ENCODE measurements at regions not wholly inside any gene's neighbourhood (a gene's known extent, or its start where the extent isn't known, plus 50 kb on each side); places are given as distances from the start of the nearest gene placed in this dataset.
"Not testable (repeated sequence)": the region's sequence is repeated elsewhere in the genome, so short reads cannot be mapped to it uniquely, and the experiment has no call there.

- TF ChIP-seq CTCF (conservative IDR thresholded peaks at IDR 0.05; ENCODE audit: low read length); EZH2phosphoT487 (IDR thresholded peaks at IDR 0.05; ENCODE audit: borderline replicate concordance, low read depth, low read length): not testable (repeated sequence)
These were observed 60.6 kb downstream of the CDRT15L2 start for GRCh38 chr17:20640147-20640546.

All from OCI-LY7 (cell line).